Natural killer cell (primary cell): ENCODE measurements at regions not wholly inside any gene's neighbourhood (a gene's known extent, or its start where the extent isn't known, plus 50 kb on each side); places are given as distances from the start of the nearest gene placed in this dataset.

ENCODE experiments used
- ATAC-seq, 3 donors: fragments of 150-1000 bp in 2 of 3; fragments of 200-7000 bp in 1 of 3; cut with Tn5 transposase; 1 replicate in 1 of 3; 2 replicates in 2 of 3; pipeline ENCODE4 v1.10.0; 2021; ENCODE audit warnings: mild to moderate bottlenecking in 2 of 3, moderate library complexity in 2 of 3
- DNase-seq, 2 donors: peaks; one replicate each; pipeline versions ENCODE4 v3.0.0 to v3.0.0-alpha.2; 2013 to 2021; ENCODE audit warnings: mixed read lengths in 1 of 2
- H3K27ac ChIP-seq: one replicate; pipeline ENCODE4 v1.5.1; 2013; ENCODE audit warnings: mild to moderate bottlenecking, low read length
- H3K27me3 ChIP-seq: one replicate; pipeline ENCODE4 v1.6.1; 2013; ENCODE audit warnings: low read length; ENCODE audit not compliant: control insufficient read depth, insufficient read depth
- H3K36me3 ChIP-seq: one replicate; pipeline ENCODE4 v1.6.1; 2013; ENCODE audit warnings: low read length; ENCODE audit not compliant: control insufficient read depth, insufficient read depth
- H3K4me1 ChIP-seq: one replicate; pipeline ENCODE4 v1.6.1; 2013; ENCODE audit warnings: low read length; ENCODE audit not compliant: control insufficient read depth, insufficient read depth
- H3K4me3 ChIP-seq: one replicate; pipeline ENCODE4 v1.5.1; 2013; ENCODE audit warnings: low read length
- H3K9me3 ChIP-seq: one replicate; pipeline ENCODE4 v1.6.1; 2013; ENCODE audit warnings: low read length; ENCODE audit not compliant: control insufficient read depth, insufficient read depth
- H3K27ac Mint-ChIP-seq, 2 donors: one replicate each; pipeline ENCODE4 v1.8.0; 2022; ENCODE audit warnings: mild to moderate bottlenecking in 2 of 2, mixed read lengths in 2 of 2, moderate library complexity in 1 of 2
- H3K27me3 Mint-ChIP-seq, 2 donors: one replicate each; pipeline ENCODE4 v1.8.0; 2022; ENCODE audit warnings: low read depth in 2 of 2, mixed read lengths in 2 of 2
- H3K36me3 Mint-ChIP-seq: one replicate; pipeline ENCODE4 v1.8.0; 2022; ENCODE audit warnings: mixed read lengths
- H3K4me1 Mint-ChIP-seq, 2 donors: one replicate each; pipeline ENCODE4 v1.8.0; 2022; ENCODE audit warnings: mixed read lengths in 2 of 2
- H3K4me3 Mint-ChIP-seq: one replicate; pipeline ENCODE4 v1.8.0; 2022; ENCODE audit warnings: mild to moderate bottlenecking, moderate library complexity, mixed read lengths
- H3K9me3 Mint-ChIP-seq, 2 donors: one replicate each; pipeline ENCODE4 v1.8.0; 2022; ENCODE audit warnings: mixed read lengths in 2 of 2
- CTCF ChIP-seq: fragments of 200-600 bp; IDR thresholded peaks from one replicate; pipeline ENCODE4 v1.8.0; 2022; ENCODE audit warnings: antibody characterized with exemption
- WGBS: methylation state at CpG from one replicate; pipeline ENCODE4 v1.1.7; 2013; ENCODE audit warnings: missing lambda C conversion rate; ENCODE audit not compliant: insufficient coverage; 5-methylcytosine and 5-hydroxymethylcytosine counted together
- intact Hi-C: fragments of 100-400 bp; cut with micrococcal nuclease; formaldehyde crosslinking; loops from one replicate; pipeline ENCODE4 v1.14.2; 2022

- H3K27me3 ChIP-seq = peaks cover 2% of the 10 kb centered on the region
- H3K4me1 ChIP-seq = peaks cover 9% of the 10 kb centered on the region
- no peaks in the 10 kb centered on the region for H3K9me3 Mint-ChIP-seq
- peaks cover 5 to 10% of the 10 kb centered on the region in 2 donors for H3K4me1 Mint-ChIP-seq
- H3K4me3 Mint-ChIP-seq = no peak overlapping the region
- intact Hi-C loops = no loop called here
- TF ChIP-seq CTCF = no peak
- WGBS = 75% methylated on average over 1 of the region's 3 CpGs
- H3K27me3 Mint-ChIP-seq = peaks cover 29 to 59% of the 10 kb centered on the region in 2 donors
- ATAC-seq (no peak), DNase-seq (no peak)
- H3K4me3 ChIP-seq = no peak overlapping the region
- H3K27ac Mint-ChIP-seq = no peak overlapping the region
- no peak overlapping the region for H3K27ac ChIP-seq
- no peaks in the 10 kb centered on the region for H3K36me3 ChIP-seq
- no peaks in the 10 kb centered on the region for H3K36me3 Mint-ChIP-seq
- no peaks in the 10 kb centered on the region for H3K9me3 ChIP-seq
Observed at GRCh38 chr15:93228546-93228945, 139.5 kb upstream of the RGMA start.

GRCh38 chr15:93223803-93224202, 134.8 kb upstream of the RGMA start:
- Mint-ChIP-seq H3K36me3 (no peaks in the 10 kb centered on the region), H3K27me3 (peaks cover 32 to 44% of the 10 kb centered on the region in 2 donors), H3K27ac (no peak overlapping the region), H3K4me3 (no peak overlapping the region), H3K4me1 (no peaks in the 10 kb centered on the region), H3K9me3 (no peaks in the 10 kb centered on the region)
- no peak overlapping the region for H3K27ac ChIP-seq
- no peaks in the 10 kb centered on the region for H3K36me3 ChIP-seq
- no peak overlapping the region for H3K4me3 ChIP-seq
- DNase-seq = no peak
- 84% methylated on average over 5 of the region's 7 CpGs for WGBS
- ATAC-seq = no peak
- H3K4me1 ChIP-seq = no peaks in the 10 kb centered on the region
- intact Hi-C loops = no loop called here
- no peaks in the 10 kb centered on the region for H3K9me3 ChIP-seq
- H3K27me3 ChIP-seq = no peaks in the 10 kb centered on the region
- no peak for TF ChIP-seq CTCF

- Mint-ChIP-seq H3K36me3 (no peaks in the 10 kb centered on the region), H3K4me1 (no peaks in the 10 kb centered on the region), H3K27me3 (peaks cover 30 to 44% of the 10 kb centered on the region in 2 donors), H3K9me3 (no peaks in the 10 kb centered on the region), H3K27ac (no peak overlapping the region), H3K4me3 (no peak overlapping the region)
- DNase-seq (no peak), ATAC-seq (no peak)
- H3K36me3 ChIP-seq = no peaks in the 10 kb centered on the region
- no peaks in the 10 kb centered on the region for H3K9me3 ChIP-seq
- no peaks in the 10 kb centered on the region for H3K27me3 ChIP-seq
- TF ChIP-seq CTCF = no peak
- 52% methylated on average over 2 of the region's 4 CpGs for WGBS
- no peak overlapping the region for H3K27ac ChIP-seq
- no peak overlapping the region for H3K4me3 ChIP-seq
- H3K4me1 ChIP-seq = no peaks in the 10 kb centered on the region
- intact Hi-C loops = no loop called here
Observed at GRCh38 chr15:93221759-93222158, 132.7 kb upstream of the RGMA start.

GRCh38 chr15:93219859-93220420, 130.9 kb upstream of the RGMA start:
- H3K36me3 ChIP-seq = no peaks in the 10 kb centered on the region
- peaks cover 27 to 36% of the 10 kb centered on the region in 2 donors for H3K27me3 Mint-ChIP-seq
- ATAC-seq (no peak), DNase-seq (no peak)
- no peak overlapping the region for H3K4me3 Mint-ChIP-seq
- H3K4me1 Mint-ChIP-seq = no peaks in the 10 kb centered on the region
- H3K27me3 ChIP-seq = no peaks in the 10 kb centered on the region
- 100% methylated on average over 2 of the region's 2 CpGs for WGBS
- intact Hi-C loops = no loop called here
- TF ChIP-seq CTCF = no peak
- no peaks in the 10 kb centered on the region for H3K9me3 Mint-ChIP-seq
- H3K36me3 Mint-ChIP-seq = no peaks in the 10 kb centered on the region
- no peaks in the 10 kb centered on the region for H3K9me3 ChIP-seq
- no peaks in the 10 kb centered on the region for H3K4me1 ChIP-seq
- no peak overlapping the region for H3K4me3 ChIP-seq
- no peak overlapping the region for H3K27ac Mint-ChIP-seq
- no peak overlapping the region for H3K27ac ChIP-seq
